IPS-18a (cell line): ENCODE measurements at regions not wholly inside any gene's neighbourhood (a gene's known extent, or its start where the extent isn't known, plus 50 kb on each side); places are given as distances from the start of the nearest gene placed in this dataset.
"Not testable (repeated sequence)": the region's sequence is repeated elsewhere in the genome, so short reads cannot be mapped to it uniquely, and the experiment has no call there.

Source experiments
- H3K27ac ChIP-seq: one replicate; pipeline ENCODE4 v1.5.1; 2013; ENCODE audit warnings: low read length
- H3K27me3 ChIP-seq: one replicate; pipeline ENCODE4 v1.6.1; 2013; ENCODE audit warnings: mild to moderate bottlenecking, low read length; ENCODE audit not compliant: control insufficient read depth, insufficient read depth
- H3K36me3 ChIP-seq: one replicate; pipeline ENCODE4 v1.6.1; 2013; ENCODE audit warnings: low read depth, low read length; ENCODE audit not compliant: control insufficient read depth
- H3K4me1 ChIP-seq: one replicate; pipeline ENCODE4 v1.6.1; 2013; ENCODE audit warnings: low read depth, low read length; ENCODE audit not compliant: control insufficient read depth
- H3K4me3 ChIP-seq: one replicate; pipeline ENCODE4 v1.5.1; 2013; ENCODE audit warnings: low read length
- H3K9ac ChIP-seq: one replicate; pipeline ENCODE4 v1.6.1; 2013; ENCODE audit warnings: mild to moderate bottlenecking, low read length, moderate library complexity
- H3K9me3 ChIP-seq: one replicate; pipeline ENCODE4 v1.6.1; 2013; ENCODE audit warnings: low read depth, low read length; ENCODE audit not compliant: control insufficient read depth

- H3K27me3 ChIP-seq, result no peaks in the 10 kb centered on the region
- no peaks in the 10 kb centered on the region for H3K9me3 ChIP-seq
- no peaks in the 10 kb centered on the region for H3K36me3 ChIP-seq
- H3K4me1 ChIP-seq, result no peaks in the 10 kb centered on the region
- H3K9ac ChIP-seq, result no peak overlapping the region
- no peak overlapping the region for H3K4me3 ChIP-seq
- no peak overlapping the region for H3K27ac ChIP-seq
These were observed 1258.8 kb upstream of the B3GALT2 start for GRCh38 chr1:194445244-194445643.

DNA sequence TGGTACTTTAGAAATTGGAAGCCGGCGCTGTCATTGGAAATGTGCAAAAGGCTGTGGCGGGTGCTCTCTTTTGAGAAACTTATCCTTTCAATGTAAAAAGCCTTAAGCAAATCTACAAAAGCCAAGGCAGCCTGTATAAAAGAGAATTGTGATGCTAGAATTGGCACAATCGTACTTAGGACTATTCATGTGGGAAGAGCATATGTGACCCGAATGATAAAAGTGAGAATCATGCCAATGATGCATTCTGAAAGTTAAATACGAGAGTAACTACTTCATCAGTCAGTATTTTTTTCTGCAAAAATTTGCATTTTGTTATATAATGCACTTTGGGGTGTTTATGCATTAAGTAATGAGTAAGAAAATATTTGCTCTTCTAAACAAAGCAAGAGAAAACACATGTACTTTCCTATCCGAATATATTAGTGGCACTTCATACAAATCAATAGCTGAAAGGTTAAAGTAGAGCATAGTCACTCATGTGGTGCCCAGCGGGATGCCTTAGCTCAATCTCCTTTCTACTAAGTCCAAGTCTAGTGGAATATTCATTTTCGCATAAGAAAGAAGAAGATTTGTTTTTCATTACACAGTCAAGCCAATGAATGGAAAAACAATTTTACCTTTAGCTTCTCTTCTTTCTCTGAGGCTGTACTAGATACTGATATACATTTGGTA lies 1256.6 kb upstream of the B3GALT2 start:
- Histone ChIP-seq H3K36me3 (no peaks in the 10 kb centered on the region), H3K9ac (no peak overlapping the region), H3K9me3 (no peaks in the 10 kb centered on the region), H3K27ac (no peak overlapping the region), H3K4me3 (no peak overlapping the region), H3K27me3 (no peaks in the 10 kb centered on the region), H3K4me1 (no peaks in the 10 kb centered on the region)

DNA sequence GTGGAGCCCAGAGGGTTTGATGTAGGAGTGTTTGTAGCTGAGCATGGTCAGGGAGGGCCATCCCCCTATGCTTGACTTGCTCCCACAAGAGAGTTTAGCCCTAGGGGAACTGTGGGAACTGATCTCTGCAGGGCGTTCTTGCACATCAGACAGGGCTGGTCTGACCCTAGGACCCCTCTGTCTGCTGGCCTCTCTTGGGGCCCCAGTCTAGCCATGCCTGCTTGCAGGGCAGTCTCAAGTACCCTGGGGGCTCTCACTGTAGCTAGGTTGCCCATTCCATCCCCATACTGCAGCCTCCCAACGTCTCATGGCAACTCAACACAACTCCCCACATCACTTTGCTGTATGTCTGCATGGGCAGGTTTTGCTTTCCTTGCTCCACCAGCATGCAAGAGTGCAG lies 1250.7 kb upstream of the B3GALT2 start:
- Histone ChIP-seq H3K9me3 (no peaks in the 10 kb centered on the region), H3K27me3 (no peaks in the 10 kb centered on the region), H3K27ac (no peak overlapping the region), H3K36me3 (no peaks in the 10 kb centered on the region), H3K9ac (no peak overlapping the region), H3K4me1 (no peaks in the 10 kb centered on the region), H3K4me3 (no peak overlapping the region)

DNA sequence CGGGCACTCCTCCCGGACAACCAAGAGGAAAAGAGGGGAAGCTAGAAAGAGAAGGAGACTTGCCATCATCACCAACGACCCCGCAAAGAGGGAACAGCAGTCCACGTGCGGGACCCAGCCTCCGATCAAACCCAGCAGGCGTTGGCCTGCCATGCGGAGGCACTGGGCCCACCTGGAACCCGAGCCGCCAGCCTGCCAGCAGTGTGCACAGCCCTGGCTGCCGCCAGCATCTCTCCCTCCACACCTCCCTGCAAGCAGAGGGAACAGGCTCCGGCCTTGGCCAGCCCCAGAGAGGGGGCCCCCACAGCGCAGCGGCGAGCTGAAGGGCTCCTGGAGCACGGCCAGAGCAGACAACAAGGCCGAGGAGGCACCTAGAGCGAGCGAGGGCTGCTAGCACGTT lies 1244.7 kb upstream of the B3GALT2 start:
- H3K27ac ChIP-seq, result no peak overlapping the region
- no peaks in the 10 kb centered on the region for H3K9me3 ChIP-seq
- no peaks in the 10 kb centered on the region for H3K27me3 ChIP-seq
- no peak overlapping the region for H3K9ac ChIP-seq
- no peaks in the 10 kb centered on the region for H3K36me3 ChIP-seq
- H3K4me3 ChIP-seq, result no peak overlapping the region
- H3K4me1 ChIP-seq, result no peaks in the 10 kb centered on the region

GRCh38 chr1:194420706-194421105 lies 1234.3 kb upstream of the B3GALT2 start:
- H3K27ac ChIP-seq, result no peak overlapping the region

DNA sequence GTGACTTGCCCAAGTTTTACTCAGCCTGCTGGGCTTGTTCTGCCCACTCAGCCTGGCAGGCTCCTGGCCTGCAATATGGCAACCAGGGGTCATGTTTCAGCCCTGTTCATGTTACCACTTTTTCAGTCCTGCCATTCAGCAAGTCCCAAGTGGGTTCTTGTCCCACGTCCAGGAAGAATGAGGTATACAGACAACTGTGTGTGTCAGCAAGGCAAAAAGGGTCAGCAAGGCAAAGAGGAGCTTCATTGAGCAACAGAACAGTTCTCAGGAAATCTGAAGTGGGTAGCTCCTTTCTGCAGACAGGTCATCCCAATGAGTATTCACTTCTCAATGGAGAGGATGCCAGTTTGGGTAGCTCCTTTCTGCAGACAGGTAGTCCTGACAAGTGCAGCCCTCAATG lies 1233.3 kb upstream of the B3GALT2 start:
- H3K9ac ChIP-seq, result no peak overlapping the region
- no peaks in the 10 kb centered on the region for H3K36me3 ChIP-seq
- no peak overlapping the region for H3K27ac ChIP-seq
- H3K9me3 ChIP-seq, result peaks cover 15% of the 10 kb centered on the region
- H3K27me3 ChIP-seq, result no peaks in the 10 kb centered on the region
- H3K4me3 ChIP-seq, result no peak overlapping the region
- H3K4me1 ChIP-seq, result no peaks in the 10 kb centered on the region

More at GRCh38 chr1:194420706-194421105, 1234.3 kb upstream of the B3GALT2 start:
- Histone ChIP-seq H3K4me1 (no peaks in the 10 kb centered on the region), H3K4me3 (no peak overlapping the region), H3K27me3 (no peaks in the 10 kb centered on the region), H3K9ac (no peak overlapping the region), H3K36me3 (no peaks in the 10 kb centered on the region), H3K9me3 (peaks cover 15% of the 10 kb centered on the region)

DNA sequence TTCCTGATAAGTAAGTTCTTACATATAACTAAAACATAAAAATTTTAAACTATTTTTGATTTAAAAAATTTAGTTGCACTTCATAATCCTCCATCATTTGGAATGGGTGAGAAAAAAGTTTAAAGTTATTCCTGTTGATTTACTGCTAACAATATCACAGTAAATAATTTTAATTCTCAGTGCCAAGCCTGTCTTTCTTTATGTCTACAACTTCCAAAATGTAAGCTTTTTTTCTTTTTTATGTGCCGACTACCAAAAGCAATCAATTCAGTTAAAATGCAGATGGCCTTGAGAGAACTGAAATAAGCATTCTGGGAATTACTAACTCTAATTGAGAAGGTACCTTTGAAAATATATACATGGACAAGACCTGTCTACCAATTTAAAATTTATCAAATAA lies 1224.3 kb upstream of the B3GALT2 start:
- Histone ChIP-seq H3K4me1 (no peaks in the 10 kb centered on the region), H3K9me3 (no peaks in the 10 kb centered on the region), H3K4me3 (no peak overlapping the region)

GRCh38 chr1:194407238-194407637 lies 1220.8 kb upstream of the B3GALT2 start:
- not testable (repeated sequence) for H3K9me3 ChIP-seq, H3K9ac ChIP-seq, H3K36me3 ChIP-seq, H3K27me3 ChIP-seq, H3K4me3 ChIP-seq, H3K27ac ChIP-seq, H3K4me1 ChIP-seq

More for the DNA sequence above, 1224.3 kb upstream of the B3GALT2 start:
- no peaks in the 10 kb centered on the region for H3K27me3 ChIP-seq
- H3K27ac ChIP-seq, result no peak overlapping the region
- no peaks in the 10 kb centered on the region for H3K36me3 ChIP-seq
- H3K9ac ChIP-seq, result no peak overlapping the region

DNA sequence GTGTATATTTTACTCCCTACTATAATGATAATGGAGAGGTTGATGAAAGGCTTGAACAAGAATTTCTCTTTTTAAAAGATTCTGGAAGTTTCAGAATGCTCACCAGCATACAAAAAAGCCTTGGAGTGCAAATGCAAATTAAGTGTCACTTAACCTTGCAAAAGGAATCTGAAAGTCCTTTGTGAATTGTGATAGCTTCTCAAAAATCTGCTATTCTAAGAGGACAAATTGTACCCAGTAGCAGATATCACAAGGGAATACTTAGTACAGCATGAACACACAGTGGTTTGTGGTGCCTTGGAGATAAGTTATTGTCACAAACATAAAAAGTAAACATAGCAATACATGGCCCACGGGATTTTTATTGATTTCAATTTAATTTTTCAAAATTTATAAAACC lies 1208.3 kb upstream of the B3GALT2 start:
- Histone ChIP-seq H3K9me3 (no peaks in the 10 kb centered on the region), H3K4me1 (no peaks in the 10 kb centered on the region), H3K36me3 (no peaks in the 10 kb centered on the region), H3K9ac (no peak overlapping the region), H3K27ac (no peak overlapping the region), H3K4me3 (no peak overlapping the region), H3K27me3 (no peaks in the 10 kb centered on the region)

GRCh38 chr1:194387531-194387930 lies 1201.1 kb upstream of the B3GALT2 start:
- Histone ChIP-seq H3K4me1 (no peaks in the 10 kb centered on the region), H3K27ac (no peak overlapping the region), H3K36me3 (no peaks in the 10 kb centered on the region), H3K9ac (no peak overlapping the region), H3K9me3 (no peaks in the 10 kb centered on the region), H3K4me3 (no peak overlapping the region), H3K27me3 (no peaks in the 10 kb centered on the region)

- Histone ChIP-seq H3K36me3 (no peaks in the 10 kb centered on the region), H3K4me1 (no peaks in the 10 kb centered on the region), H3K4me3 (no peak overlapping the region), H3K9ac (no peak overlapping the region), H3K27ac (no peak overlapping the region), H3K9me3 (no peaks in the 10 kb centered on the region), H3K27me3 (no peaks in the 10 kb centered on the region)
These were observed 1192.1 kb upstream of the B3GALT2 start for GRCh38 chr1:194378517-194378916.

- no peak overlapping the region for H3K4me3 ChIP-seq
- no peaks in the 10 kb centered on the region for H3K4me1 ChIP-seq
These were observed 1188.2 kb upstream of the B3GALT2 start for GRCh38 chr1:194374649-194375048.

More at GRCh38 chr1:194374649-194375048, 1188.2 kb upstream of the B3GALT2 start:
- Histone ChIP-seq H3K9me3 (no peaks in the 10 kb centered on the region), H3K9ac (no peak overlapping the region), H3K27ac (no peak overlapping the region), H3K36me3 (no peaks in the 10 kb centered on the region), H3K27me3 (no peaks in the 10 kb centered on the region)
